Adrenal gland (tissue), 5 donors: ENCODE measurements at regions not wholly inside any gene's neighbourhood (a gene's known extent, or its start where the extent isn't known, plus 50 kb on each side); places are given as distances from the start of the nearest gene placed in this dataset.

Experiments
- CTCF ChIP-seq, 6 experiments: fragments of 450-650 bp in 4 of 6; fragments of 200-600 bp in 2 of 6; sonication (generic) in 1 of 6; IDR thresholded peaks; 1 replicate in 5 of 6; 2 replicates in 1 of 6; pipeline versions ENCODE4 v1.5.1 to v1.8.0; 2016 to 2021; ENCODE audit warnings: antibody characterized with exemption in 6 of 6, mild to moderate bottlenecking in 2 of 6, moderate library complexity in 1 of 6
- POLR2A ChIP-seq, 2 donors: fragments of 450-650 bp; IDR thresholded peaks; one replicate each; pipeline ENCODE4 v1.6.1; 2017; ENCODE audit warnings: antibody characterized with exemption in 2 of 2, mild to moderate bottlenecking in 2 of 2, moderate library complexity in 1 of 2
- donor health status: DM: no; HTN: no; CAD: no.

- no peak for TF ChIP-seq CTCF (IDR thresholded peaks at IDR 0.05)
- TF ChIP-seq POLR2A (IDR thresholded peaks at IDR 0.05) = no peak
Measured at GRCh38 chr2:60280238-60280637, 273.2 kb downstream of the BCL11A start.
